Omental fat pad (tissue), 3 donors: ENCODE measurements at regions not wholly inside any gene's neighbourhood (a gene's known extent, or its start where the extent isn't known, plus 50 kb on each side); places are given as distances from the start of the nearest gene placed in this dataset. TPM values are rescaled to one million over a fixed set of nuclear protein-coding genes. Genes with fewer than 3 reads are reported as not detected.
A peak's percentile ranks its signal among the peaks of the same experiment; 100 is the strongest.

Source experiments
- ATAC-seq: fragments of 150-250 bp; one replicate; pipeline ENCODE4 v1.9.1; 2016; ENCODE audit warnings: mild to moderate bottlenecking, moderate library complexity; ENCODE audit not compliant: low FRiP score
- DNase-seq: peaks from one replicate; pipeline ENCODE4 v3.0.0-alpha.2; 2019; ENCODE audit warnings: low spot score
- CTCF ChIP-seq, 3 donors: fragments of 450-650 bp; IDR thresholded peaks; one replicate each; pipeline ENCODE4 v1.5.1; 2016 to 2017; ENCODE audit warnings: antibody characterized with exemption in 3 of 3, mild to moderate bottlenecking in 3 of 3, moderate library complexity in 2 of 3
- small RNA-seq: library from RNA; depleted of rRNA; stranded (forward); fragments of <200 nt; gene quantifications from one replicate; pipeline ENCODE3, GENCODE V24; 2016

GRCh38 chr14:36397357-36397756, 76.9 kb upstream of the MBIP start:
- DNase-seq: no peak
- TF ChIP-seq CTCF (IDR thresholded peaks at IDR 0.05): no peak
- ATAC-seq: no peak

- ATAC-seq (no peak), DNase-seq (no peak)
- TF ChIP-seq CTCF (IDR thresholded peaks at IDR 0.05): no peak
Observed at GRCh38 chr14:36396798-36397197, 76.4 kb upstream of the MBIP start.

- ATAC-seq (no peak), DNase-seq (no peak)
- TF ChIP-seq CTCF (IDR thresholded peaks at IDR 0.05): no peak
Observed at GRCh38 chr14:36394593-36394992, 74.2 kb upstream of the MBIP start.

GRCh38 chr14:36390718-36391117, 70.3 kb upstream of the MBIP start:
- DNase-seq (no peak), ATAC-seq (no peak)
- TF ChIP-seq CTCF (IDR thresholded peaks at IDR 0.05): no peak

- no peak for TF ChIP-seq CTCF (IDR thresholded peaks at IDR 0.05)
- no peak for ATAC-seq
- DNase-seq: no peak
Observed at GRCh38 chr14:36383767-36384431, 63.5 kb upstream of the MBIP start.

- peak; percentile 64 for DNase-seq
- peak in 1 of 3 donors; percentile 66 for TF ChIP-seq CTCF (IDR thresholded peaks at IDR 0.05)
Observed at GRCh38 chr14:36373982-36374673, 53.7 kb upstream of the MBIP start.

More at GRCh38 chr14:36373982-36374673, 53.7 kb upstream of the MBIP start:
- peak; percentile 76 for ATAC-seq

Small RNAs in the stretch of these regions (small RNA-seq; reads per million reads assigned to genes)
- gene RNU7-93P: not detected
